Progenitor cell of endocrine pancreas (in vitro differentiated cells): ENCODE measurements at regions not wholly inside any gene's neighbourhood (a gene's known extent, or its start where the extent isn't known, plus 50 kb on each side); places are given as distances from the start of the nearest gene placed in this dataset.

Experiments used
- DNase-seq: peaks from one replicate; pipeline ENCODE4 v3.0.0; 2021; ENCODE audit warnings: low spot score; ENCODE audit not compliant: unreplicated experiment
- H3K27ac Mint-ChIP-seq: 2 replicates; pipeline ENCODE4 v1.8.0; 2021; ENCODE audit warnings: mild to moderate bottlenecking, moderate library complexity, mixed read lengths
- H3K27me3 Mint-ChIP-seq: 2 replicates; pipeline ENCODE4 v1.8.0; 2021; ENCODE audit warnings: mixed read lengths
- H3K36me3 Mint-ChIP-seq: 2 replicates; pipeline ENCODE4 v1.8.0; 2022; ENCODE audit warnings: mixed read lengths; ENCODE audit not compliant: insufficient read depth
- H3K4me1 Mint-ChIP-seq: 2 replicates; pipeline ENCODE4 v1.8.0; 2021; ENCODE audit warnings: low read depth, mixed read lengths
- H3K4me3 Mint-ChIP-seq: 2 replicates; pipeline ENCODE4 v1.8.0; 2021; ENCODE audit warnings: low read depth, mild to moderate bottlenecking, moderate library complexity, mixed read lengths
- H3K9me3 Mint-ChIP-seq: 2 replicates; pipeline ENCODE4 v1.8.0; 2021; ENCODE audit warnings: low read depth, mixed read lengths
- CTCF ChIP-seq: fragments of 200-600 bp; sonication (generic); IDR thresholded peaks from one replicate; pipeline ENCODE4 v1.5.0; 2021; ENCODE audit warnings: antibody characterized with exemption, mild to moderate bottlenecking; ENCODE audit not compliant: unreplicated experiment

DNA sequence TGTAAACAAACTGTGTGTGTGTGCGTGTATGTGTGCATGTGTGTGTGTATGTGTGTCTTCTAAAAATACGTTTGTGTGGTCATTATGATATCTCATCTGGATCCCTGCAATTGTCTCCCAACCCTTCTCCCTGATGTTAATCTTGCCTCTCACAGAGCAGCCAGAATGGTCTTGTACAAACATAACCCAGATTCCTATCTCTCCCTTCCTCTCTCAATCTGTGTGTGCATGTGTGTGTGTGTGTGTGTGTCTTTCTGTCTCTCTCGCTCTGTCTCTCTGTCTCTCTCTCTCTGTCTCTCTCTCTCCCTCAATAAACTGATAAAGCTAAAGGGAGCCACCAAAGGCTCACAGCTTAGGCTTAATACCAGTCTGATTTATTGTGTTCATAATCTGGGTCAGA is 210.8 kb downstream of the PAX3 start:
- no peak overlapping the region for H3K4me3 Mint-ChIP-seq
- H3K4me1 Mint-ChIP-seq = peaks cover 6% of the 10 kb centered on the region
- peaks cover 9% of the 10 kb centered on the region for H3K9me3 Mint-ChIP-seq
- H3K36me3 Mint-ChIP-seq = no peaks in the 10 kb centered on the region
- peaks cover 48% of the 10 kb centered on the region for H3K27me3 Mint-ChIP-seq
- no peak for DNase-seq
- TF ChIP-seq CTCF = no peak
- no peak overlapping the region for H3K27ac Mint-ChIP-seq

- H3K4me1 Mint-ChIP-seq = no peaks in the 10 kb centered on the region
- H3K27ac Mint-ChIP-seq = no peak overlapping the region
- H3K36me3 Mint-ChIP-seq = no peaks in the 10 kb centered on the region
- peaks cover 50% of the 10 kb centered on the region for H3K27me3 Mint-ChIP-seq
- no peak overlapping the region for H3K4me3 Mint-ChIP-seq
- H3K9me3 Mint-ChIP-seq = peaks cover 6% of the 10 kb centered on the region
- TF ChIP-seq CTCF = no peak
- no peak for DNase-seq
Measured at GRCh38 chr2:222082201-222082600, 216.6 kb downstream of the PAX3 start.

GRCh38 chr2:222080141-222080540 is 218.7 kb downstream of the PAX3 start:
- H3K4me1 Mint-ChIP-seq = no peaks in the 10 kb centered on the region
- DNase-seq = no peak
- peaks cover 3% of the 10 kb centered on the region for H3K9me3 Mint-ChIP-seq
- no peak overlapping the region for H3K4me3 Mint-ChIP-seq
- H3K27ac Mint-ChIP-seq = no peak overlapping the region
- no peaks in the 10 kb centered on the region for H3K36me3 Mint-ChIP-seq
- peaks cover 50% of the 10 kb centered on the region for H3K27me3 Mint-ChIP-seq
- TF ChIP-seq CTCF = no peak

DNA sequence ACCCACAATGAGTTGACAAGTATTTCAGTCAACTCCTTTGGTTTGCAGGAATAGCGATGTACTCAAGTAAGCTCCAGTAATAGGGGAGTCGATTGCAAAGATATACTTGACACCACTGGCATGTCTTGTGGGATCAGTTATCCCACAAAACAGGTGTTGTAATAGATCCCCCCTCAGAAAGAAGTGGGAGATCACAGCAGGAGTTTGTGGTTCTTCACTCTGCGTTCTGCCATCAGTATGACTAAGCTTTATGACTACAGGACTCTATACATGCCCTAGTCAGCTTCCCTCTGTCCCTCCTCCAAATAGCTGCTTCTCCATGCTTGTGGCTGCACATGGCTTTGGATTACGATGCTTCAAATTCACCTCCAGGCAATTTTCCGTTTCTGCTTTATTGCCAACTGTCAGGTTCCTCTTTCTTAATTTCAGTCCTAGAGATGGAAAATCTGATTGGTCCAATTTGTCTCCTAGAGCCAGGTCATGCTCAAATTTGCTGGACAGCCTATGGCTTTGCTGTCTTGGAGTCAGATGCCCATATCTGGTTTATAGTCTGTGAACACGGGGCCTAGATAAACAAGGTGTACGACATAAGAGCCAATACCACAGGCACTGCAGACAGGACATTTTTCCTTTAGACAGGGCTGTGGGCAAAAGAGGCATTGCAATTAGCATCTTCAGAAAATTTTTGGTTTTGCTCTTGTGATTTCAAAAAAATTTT is 221.7 kb downstream of the PAX3 start:
- no peak overlapping the region for H3K27ac Mint-ChIP-seq
- peaks cover 2% of the 10 kb centered on the region for H3K4me1 Mint-ChIP-seq
- H3K27me3 Mint-ChIP-seq = peaks cover 49% of the 10 kb centered on the region

GRCh38 chr2:222074674-222075073 is 224.1 kb downstream of the PAX3 start:
- no peaks in the 10 kb centered on the region for H3K36me3 Mint-ChIP-seq
- DNase-seq = no peak
- H3K4me3 Mint-ChIP-seq = no peak overlapping the region
- peaks cover 3% of the 10 kb centered on the region for H3K9me3 Mint-ChIP-seq
- H3K4me1 Mint-ChIP-seq = peaks cover 2% of the 10 kb centered on the region
- peaks cover 29% of the 10 kb centered on the region for H3K27me3 Mint-ChIP-seq
- H3K27ac Mint-ChIP-seq = no peak overlapping the region
- TF ChIP-seq CTCF = no peak

More for the DNA sequence above, 221.7 kb downstream of the PAX3 start:
- no peak overlapping the region for H3K4me3 Mint-ChIP-seq
- no peak for TF ChIP-seq CTCF
- H3K9me3 Mint-ChIP-seq = no peaks in the 10 kb centered on the region
- no peaks in the 10 kb centered on the region for H3K36me3 Mint-ChIP-seq
- DNase-seq = no peak
